Spleen (tissue), 11 donors: ENCODE measurements at regions not wholly inside any gene's neighbourhood (a gene's known extent, or its start where the extent isn't known, plus 50 kb on each side); places are given as distances from the start of the nearest gene placed in this dataset.

ENCODE experiments used
- DNase-seq: peaks from one replicate; pipeline ENCODE4 v3.0.0-alpha.2; 2020
- H3K27ac ChIP-seq, 8 donors: fragments of 200-600 bp; sonication (generic) in 7 of 8; 1 replicate in 4 of 8; 2 replicates in 4 of 8; pipeline versions ENCODE4 v1.5.0 to v1.8.0; 2016 to 2021; ENCODE audit warnings: inconsistent platforms in 4 of 8, mild to moderate bottlenecking in 4 of 8, moderate library complexity in 1 of 8
- H3K27me3 ChIP-seq, 7 donors: fragments of 200-600 bp; sonication (generic) in 6 of 7; replicated peaks in 1 of 7; 1 replicate in 4 of 7; 2 replicates in 3 of 7; pipeline versions ENCODE4 v1.5.0 to v1.8.0; 2016 to 2021; ENCODE audit warnings: inconsistent platforms in 3 of 7, mild to moderate bottlenecking in 1 of 7
- H3K36me3 ChIP-seq, 6 donors: fragments of 200-600 bp; sonication (generic) in 5 of 6; 1 replicate in 4 of 6; 2 replicates in 2 of 6; pipeline versions ENCODE4 v1.5.0 to v1.8.0; 2016 to 2021; ENCODE audit warnings: inconsistent platforms in 2 of 6
- H3K4me1 ChIP-seq, 6 donors: fragments of 200-600 bp; sonication (generic) in 5 of 6; 1 replicate in 3 of 6; 2 replicates in 3 of 6; pipeline versions ENCODE4 v1.5.0 to v1.8.0; 2016 to 2021; ENCODE audit warnings: inconsistent platforms in 3 of 6
- H3K4me3 ChIP-seq, 8 donors: fragments of 200-600 bp; sonication (generic) in 7 of 8; 1 replicate in 4 of 8; 2 replicates in 4 of 8; pipeline versions ENCODE4 v1.5.0 to v1.8.0; 2016 to 2021; ENCODE audit warnings: inconsistent platforms in 4 of 8, mild to moderate bottlenecking in 4 of 8, moderate library complexity in 2 of 8
- H3K9me3 ChIP-seq, 8 donors: fragments of 200-600 bp; sonication (generic) in 7 of 8; 1 replicate in 4 of 8; 2 replicates in 4 of 8; pipeline versions ENCODE4 v1.5.0 to v1.8.0; 2016 to 2021; ENCODE audit warnings: inconsistent platforms in 4 of 8
- CTCF ChIP-seq, 11 experiments: fragments of 200-600 bp in 7 of 11; fragments of 450-650 bp in 4 of 11; sonication (generic) in 4 of 11; IDR thresholded peaks in 8 of 11; conservative IDR thresholded peaks in 3 of 11; 1 replicate in 7 of 11; 2 replicates in 4 of 11; pipeline versions ENCODE4 v1.4.0 to v1.8.0; 2016 to 2021; ENCODE audit warnings: antibody characterized with exemption in 11 of 11, inconsistent platforms in 4 of 11, mild to moderate bottlenecking in 1 of 11
- POLR2A ChIP-seq, 3 donors: fragments of 450-650 bp; IDR thresholded peaks; one replicate each; pipeline ENCODE4 v1.5.1; 2017; ENCODE audit warnings: antibody characterized with exemption in 3 of 3, mild to moderate bottlenecking in 1 of 3
- POLR2AphosphoS5 ChIP-seq, 3 donors: sonication (generic); formaldehyde crosslinking; IDR thresholded peaks; one replicate each; pipeline ENCODE4 v1.5.1; 2017; ENCODE audit warnings: antibody characterized with exemption in 3 of 3
- WGBS, 5 donors: extraction: QIAGEN DNeasy Blood & Tissue Kit in 3 of 5; methylation state at CpG; one replicate each; pipeline versions ENCODE4 v1.1.5 to v1.1.7; 2013 to 2018; 5-methylcytosine and 5-hydroxymethylcytosine counted together
- intact Hi-C: fragments of 100-400 bp; cut with DNase I; formaldehyde crosslinking; loops from one replicate; pipeline ENCODE4 v1.15.0; 2023; ENCODE audit warnings: low total_unique reads
- donor health status: healthy with polysubstance abuse.
- donor health status: DM: no; HTN: no; CAD: no; lungs with moderate emphysema.
- donor health status: DM: no; HTN: no; CAD: no.
- donor health status: Bipolar disorder and iron deficiency.
- donor health status: healthy.
- donor health status: DM: no; HTN: no; CAD: no.
- donor health status: DM: yes; HTN: yes; CAD: no.

GRCh38 chr2:21748501-21748900 lies 624.7 kb downstream of the TDRD15 start:
- WGBS, 5 donors, result 71 to 80% (median 77%) methylated on average over 4 of the region's 4 CpGs
- DNase-seq, result no peak

GRCh38 chr2:21754164-21754788 lies 630.5 kb downstream of the TDRD15 start:
- no peak overlapping the region for H3K27ac ChIP-seq
- DNase-seq, result no peak
- no peaks in the 10 kb centered on the region for H3K27me3 ChIP-seq
- no peaks in the 10 kb centered on the region for H3K36me3 ChIP-seq
- intact Hi-C loops, result no loop called here
- 65 to 77% (median 68%) methylated on average over 5 of the region's 5 CpGs for WGBS, 5 donors
- no peaks in the 10 kb centered on the region for H3K4me1 ChIP-seq
- H3K4me3 ChIP-seq, result no peak overlapping the region
- H3K9me3 ChIP-seq, result no peaks in the 10 kb centered on the region
- TF ChIP-seq POLR2A (IDR thresholded peaks at IDR 0.05) (no peak), CTCF (IDR thresholded peaks at IDR 0.05 in 8 of 11, conservative IDR thresholded peaks at IDR 0.05 in 3 of 11) (no peak), POLR2AphosphoS5 (IDR thresholded peaks at IDR 0.05) (no peak)

More at GRCh38 chr2:21748501-21748900, 624.7 kb downstream of the TDRD15 start:
- Histone ChIP-seq H3K27me3 (no peaks in the 10 kb centered on the region), H3K4me3 (no peak overlapping the region), H3K9me3 (peaks cover 0 to 25% (median 18%) of the 10 kb centered on the region in 8 donors), H3K4me1 (no peaks in the 10 kb centered on the region), H3K36me3 (no peaks in the 10 kb centered on the region), H3K27ac (no peak overlapping the region)
- intact Hi-C loops, result no loop called here
- TF ChIP-seq POLR2A (IDR thresholded peaks at IDR 0.05) (no peak), POLR2AphosphoS5 (IDR thresholded peaks at IDR 0.05) (no peak), CTCF (IDR thresholded peaks at IDR 0.05 in 8 of 11, conservative IDR thresholded peaks at IDR 0.05 in 3 of 11) (no peak)

DNA sequence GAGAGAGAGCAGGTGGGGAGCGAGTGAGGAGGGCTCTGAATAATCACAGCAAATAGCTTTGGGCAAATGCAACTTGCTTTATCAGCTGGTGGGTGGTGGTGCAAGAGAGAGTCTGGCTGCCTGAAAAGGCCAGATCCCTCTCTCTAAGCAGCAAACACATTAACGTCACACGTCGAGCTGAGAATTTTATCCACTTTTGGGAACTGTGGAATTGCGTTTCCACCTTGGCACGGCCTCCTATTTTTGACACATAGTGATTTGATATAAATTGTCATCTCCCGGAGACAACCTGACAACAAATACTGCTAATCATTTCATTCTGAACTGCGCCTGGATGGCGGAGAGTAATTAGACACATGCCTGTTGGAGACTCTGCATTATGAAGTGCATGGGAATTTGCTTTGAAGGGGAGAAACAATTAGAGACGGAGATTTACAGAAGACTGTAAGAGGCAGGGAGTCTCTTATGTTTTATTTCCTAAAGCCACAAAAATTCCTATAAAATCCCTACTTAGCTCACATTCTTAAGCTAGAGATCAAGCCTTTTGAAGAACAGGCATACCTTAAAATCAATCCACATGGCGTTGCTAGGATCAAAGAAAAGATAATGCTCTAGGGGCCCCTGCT lies 634.1 kb downstream of the TDRD15 start:
- 80 to 92% (median 85%) methylated on average over 11 of the region's 11 CpGs for WGBS, 5 donors
- H3K9me3 ChIP-seq, result peaks cover 0 to 9% (median 5%) of the 10 kb centered on the region in 8 donors
- intact Hi-C loops, result no loop called here

More for the DNA sequence above, 634.1 kb downstream of the TDRD15 start:
- no peaks in the 10 kb centered on the region for H3K36me3 ChIP-seq
- H3K27ac ChIP-seq, result no peak overlapping the region
- no peak overlapping the region for H3K4me3 ChIP-seq
- no peaks in the 10 kb centered on the region for H3K27me3 ChIP-seq
- TF ChIP-seq POLR2AphosphoS5 (IDR thresholded peaks at IDR 0.05) (no peak), CTCF (IDR thresholded peaks at IDR 0.05 in 8 of 11, conservative IDR thresholded peaks at IDR 0.05 in 3 of 11) (no peak), POLR2A (IDR thresholded peaks at IDR 0.05) (no peak)
- H3K4me1 ChIP-seq, result no peaks in the 10 kb centered on the region
- no peak for DNase-seq
